ENCODE measurements at regions not wholly inside any gene's neighbourhood (a gene's known extent, or its start where the extent isn't known, plus 50 kb on each side); places are given as distances from the start of the nearest gene placed in this dataset.

GRCh38 chr2:41967476-41968181, 80.2 kb upstream of the PKDCC start:
- DNase-seq = no peak

GRCh38 chr2:41968182-41968578, 79.6 kb upstream of the PKDCC start:
- DNase-seq = no peak

GRCh38 chr2:41970988-41971660, 76.7 kb upstream of the PKDCC start:
- no peak for DNase-seq

- DNase-seq = no peak
These were observed 75.6 kb upstream of the PKDCC start for GRCh38 chr2:41972179-41972578.

- no peak for DNase-seq
These were observed 75.0 kb upstream of the PKDCC start for GRCh38 chr2:41972819-41973218.

- no peak for DNase-seq
These were observed 74.0 kb upstream of the PKDCC start for GRCh38 chr2:41973871-41974270.

GRCh38 chr2:41981417-41981816, 66.4 kb upstream of the PKDCC start:
- no peak for DNase-seq

- DNase-seq = no peak
These were observed 62.2 kb upstream of the PKDCC start for GRCh38 chr2:41985573-41986095.

- DNase-seq = peak; percentile 27
These were observed 58.2 kb upstream of the PKDCC start for GRCh38 chr2:41989501-41990180.

GRCh38 chr2:41990245-41990644, 57.6 kb upstream of the PKDCC start:
- DNase-seq = no peak

- peak; percentile 40 for DNase-seq
These were observed 57.1 kb upstream of the PKDCC start for GRCh38 chr2:41990688-41991087.

GRCh38 chr2:41992056-41992642, 55.7 kb upstream of the PKDCC start:
- DNase-seq = no peak

GRCh38 chr2:41992671-41993434, 55.0 kb upstream of the PKDCC start:
- DNase-seq = no peak

GRCh38 chr2:41993435-41993925, 54.3 kb upstream of the PKDCC start:
- DNase-seq = no peak

- peak; percentile 25 for DNase-seq
These were observed 53.6 kb upstream of the PKDCC start for GRCh38 chr2:41994233-41994637.

GRCh38 chr2:41994661-41995060, 53.2 kb upstream of the PKDCC start:
- DNase-seq = no peak

- DNase-seq = no peak
These were observed 50.3 kb upstream of the PKDCC start for GRCh38 chr2:41997561-41997960.

Measured in HCEC 1CT (cell line).